H9 (cell line): ENCODE measurements at regions not wholly inside any gene's neighbourhood (a gene's known extent, or its start where the extent isn't known, plus 50 kb on each side); places are given as distances from the start of the nearest gene placed in this dataset.

Experiments used
- DNase-seq: peaks from one replicate; pipeline ENCODE4 v3.0.0-alpha.2; 2017
- H2AFZ ChIP-seq: one replicate; pipeline ENCODE4 v1.6.1; 2013; ENCODE audit warnings: mild to moderate bottlenecking, low read length, control low read depth, moderate library complexity
- H2AK5ac ChIP-seq: 2 replicates; pipeline ENCODE4 v1.6.1; 2013; ENCODE audit warnings: low read length, control low read depth, mixed read lengths; ENCODE audit not compliant: insufficient read length
- H2BK120ac ChIP-seq: one replicate; pipeline ENCODE4 v1.6.1; 2013; ENCODE audit warnings: low read depth, mild to moderate bottlenecking, low read length, control low read depth, inconsistent platforms; ENCODE audit not compliant: poor library complexity, severe bottlenecking
- H2BK12ac ChIP-seq: 2 replicates; pipeline ENCODE4 v1.6.1; 2013; ENCODE audit warnings: low read length, control low read depth, mixed read lengths, low read depth; ENCODE audit not compliant: insufficient read length
- H2BK15ac ChIP-seq: 2 replicates; pipeline ENCODE4 v1.6.1; 2013; ENCODE audit warnings: low read depth, low read length, control low read depth
- H2BK20ac ChIP-seq: one replicate; pipeline ENCODE4 v1.6.1; 2013; ENCODE audit warnings: low read depth, mild to moderate bottlenecking, low read length, control low read depth, inconsistent platforms; ENCODE audit not compliant: poor library complexity, severe bottlenecking
- H2BK5ac ChIP-seq: 2 replicates; pipeline ENCODE4 v1.6.1; 2013; ENCODE audit warnings: low read length, control low read depth, mixed read lengths; ENCODE audit not compliant: insufficient read length
- H3K14ac ChIP-seq: 2 replicates; pipeline ENCODE4 v1.6.1; 2013; ENCODE audit warnings: low read length, control low read depth; ENCODE audit not compliant: insufficient read depth
- H3K18ac ChIP-seq: 2 replicates; pipeline ENCODE4 v1.6.1; 2013; ENCODE audit warnings: low read depth, mild to moderate bottlenecking, mixed read lengths, low read length, control low read depth; ENCODE audit not compliant: insufficient read length
- H3K23ac ChIP-seq: 2 replicates; pipeline ENCODE4 v1.6.1; 2013; ENCODE audit warnings: low read length, control low read depth, mixed read lengths, low read depth; ENCODE audit not compliant: insufficient read length
- H3K23me2 ChIP-seq: 2 replicates; pipeline ENCODE4 v1.6.1; 2013; ENCODE audit warnings: low read depth, mild to moderate bottlenecking, mixed read lengths, low read length, control low read depth; ENCODE audit not compliant: insufficient read length, poor library complexity, severe bottlenecking
- H3K27ac ChIP-seq: 2 replicates; pipeline ENCODE4 v1.5.1; 2013; ENCODE audit warnings: low read length, control low read depth, mixed read lengths, low read depth; ENCODE audit not compliant: insufficient read length
- H3K27me3 ChIP-seq: 2 replicates; pipeline ENCODE4 v1.6.1; 2013; ENCODE audit warnings: low read length, control low read depth, inconsistent platforms; ENCODE audit not compliant: insufficient read depth
- H3K4ac ChIP-seq: 2 replicates; pipeline ENCODE4 v1.6.1; 2013; ENCODE audit warnings: low read depth, mild to moderate bottlenecking, control low read depth, inconsistent platforms, low read length, moderate library complexity
- H3K4me1 ChIP-seq: 2 replicates; pipeline ENCODE4 v1.6.1; 2013; ENCODE audit warnings: low read length, control low read depth, inconsistent platforms; ENCODE audit not compliant: insufficient read depth
- H3K4me2 ChIP-seq: 2 replicates; pipeline ENCODE4 v1.6.1; 2013; ENCODE audit warnings: low read length, control low read depth, mixed read lengths; ENCODE audit not compliant: insufficient read length, insufficient read depth
- H3K56ac ChIP-seq: 2 replicates; pipeline ENCODE4 v1.6.1; 2013; ENCODE audit warnings: low read depth, mild to moderate bottlenecking, mixed read lengths, low read length, control low read depth; ENCODE audit not compliant: insufficient read length
- H3K79me1 ChIP-seq: 2 replicates; pipeline ENCODE4 v1.6.1; 2013; ENCODE audit warnings: low read depth, mild to moderate bottlenecking, moderate library complexity, low read length, control low read depth, inconsistent platforms; ENCODE audit not compliant: insufficient read depth, poor library complexity, severe bottlenecking
- H3K79me2 ChIP-seq: 2 replicates; pipeline ENCODE4 v1.6.1; 2013; ENCODE audit warnings: low read length, control low read depth, inconsistent platforms; ENCODE audit not compliant: insufficient read depth
- H3K9ac ChIP-seq: 2 replicates; pipeline ENCODE4 v1.6.1; 2013; ENCODE audit warnings: low read length, control low read depth, mixed read lengths; ENCODE audit not compliant: insufficient read length; ENCODE audit errors: extremely low read depth
- H3K9me3 ChIP-seq: one replicate; pipeline ENCODE4 v1.6.1; 2013; ENCODE audit warnings: low read depth, low read length, inconsistent platforms; ENCODE audit not compliant: control insufficient read depth
- H3T11ph ChIP-seq: one replicate; pipeline ENCODE4 v1.6.1; 2013; ENCODE audit warnings: mild to moderate bottlenecking, low read length, control low read depth, inconsistent platforms
- H4K20me1 ChIP-seq: one replicate; pipeline ENCODE4 v1.6.1; 2013; ENCODE audit not compliant: control insufficient read depth, insufficient read length, insufficient read depth
- H4K5ac ChIP-seq: 2 replicates; pipeline ENCODE4 v1.6.1; 2013; ENCODE audit warnings: low read depth, mild to moderate bottlenecking, mixed read lengths, low read length, control low read depth; ENCODE audit not compliant: insufficient read length
- H4K8ac ChIP-seq: replicated peaks from 2 replicates; pipeline ENCODE4 v1.6.1; 2013; ENCODE audit warnings: low read length, control low read depth, mixed read lengths, low read depth; ENCODE audit not compliant: insufficient read length
- H4K91ac ChIP-seq: 2 replicates; pipeline ENCODE4 v1.6.1; 2013; ENCODE audit warnings: low read depth, mild to moderate bottlenecking, moderate library complexity, mixed read lengths, low read length, control low read depth; ENCODE audit not compliant: insufficient read length
- H3K27ac Mint-ChIP-seq, 3 experiments: 2 replicates in 2 of 3; 3 replicates in 1 of 3; pipeline ENCODE4 v1.8.0; 2020 to 2021; ENCODE audit warnings: mixed read lengths in 3 of 3, mild to moderate bottlenecking in 1 of 3, moderate library complexity in 1 of 3
- H3K27me3 Mint-ChIP-seq: 2 replicates; pipeline ENCODE4 v1.8.0; 2021; ENCODE audit warnings: low read depth, mild to moderate bottlenecking, moderate library complexity, mixed read lengths
- H3K36me3 Mint-ChIP-seq, 3 experiments: 2 replicates in 2 of 3; 3 replicates in 1 of 3; pipeline ENCODE4 v1.8.0; 2020 to 2021; ENCODE audit warnings: low read depth in 3 of 3, mixed read lengths in 3 of 3; ENCODE audit not compliant: insufficient read depth in 1 of 3
- H3K4me1 Mint-ChIP-seq, 2 experiments: 2 replicates each; pipeline ENCODE4 v1.8.0; 2020; ENCODE audit warnings: mixed read lengths in 2 of 2
- H3K4me3 Mint-ChIP-seq, 2 experiments: 2 replicates in 1 of 2; 3 replicates in 1 of 2; pipeline ENCODE4 v1.8.0; 2020 to 2021; ENCODE audit warnings: mild to moderate bottlenecking in 2 of 2, mixed read lengths in 2 of 2, moderate library complexity in 1 of 2
- H3K9me3 Mint-ChIP-seq, 2 experiments: 2 replicates in 1 of 2; 3 replicates in 1 of 2; pipeline ENCODE4 v1.8.0; 2020; ENCODE audit warnings: mild to moderate bottlenecking in 2 of 2, mixed read lengths in 2 of 2, moderate library complexity in 1 of 2
- WGBS: extraction: QIAGEN DNeasy Blood & Tissue Kit; methylation state at CpG from one replicate; pipeline ENCODE4 v1.1.7; 2013; ENCODE audit warnings: missing lambda C conversion rate, low lambda C conversion rate, mixed read lengths; ENCODE audit not compliant: insufficient read length; ENCODE audit errors: extremely low coverage; 5-methylcytosine and 5-hydroxymethylcytosine counted together
- TF ChIP-seq, protein P1 (sequence below): fragments of 200-600 bp; sonication (generic); conservative IDR thresholded peaks from 3 replicates; pipeline ENCODE4 v1.8.0; 2021; ENCODE audit warnings: antibody characterized with exemption, mild to moderate bottlenecking

DNA sequence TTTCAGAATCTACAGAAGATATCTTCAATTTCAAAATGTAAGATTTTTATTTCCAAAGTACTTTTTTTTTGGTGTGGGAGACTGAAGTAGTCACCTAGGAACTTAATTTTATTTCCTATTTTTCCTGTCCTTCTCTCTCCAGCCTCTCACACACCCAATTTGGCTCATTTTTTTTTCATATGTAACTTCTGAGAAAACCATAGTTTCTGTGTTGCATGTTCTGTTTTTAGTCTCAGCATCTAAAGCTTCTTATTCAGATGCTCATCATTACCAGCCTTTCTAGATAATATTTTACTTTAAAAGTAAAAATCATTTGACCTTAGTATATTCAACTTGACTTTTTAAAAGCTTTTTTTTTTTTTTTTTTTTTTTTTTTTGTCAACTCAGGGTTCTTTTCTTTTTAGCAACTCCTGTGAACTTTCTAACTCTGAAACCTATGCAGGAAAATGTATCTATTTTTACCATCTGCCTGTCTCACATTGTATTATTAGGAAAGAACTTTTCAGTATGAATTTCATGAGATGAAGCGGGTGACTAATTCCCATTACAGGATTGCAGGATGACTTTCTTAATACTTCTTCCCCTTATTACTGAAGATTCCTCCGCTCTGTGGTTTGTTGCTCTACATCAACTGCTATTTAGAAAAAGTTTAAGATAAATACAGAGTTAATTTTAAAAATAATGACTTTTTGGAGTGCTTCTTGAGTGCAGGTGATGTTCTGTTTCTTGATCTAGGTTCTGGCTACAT is 73.6 kb upstream of the LSM8 start:
- Histone ChIP-seq H3K27me3 (no peaks in the 10 kb centered on the region), H3K9me3 (no peaks in the 10 kb centered on the region), H2AK5ac (no peak overlapping the region), H3K14ac (no peak overlapping the region), H4K20me1 (no peaks in the 10 kb centered on the region), H3K4ac (no peak overlapping the region), H4K5ac (no peak overlapping the region), H3K27ac (no peak overlapping the region), H3K18ac (no peak overlapping the region), H3K79me1 (no peaks in the 10 kb centered on the region), H2BK20ac (no peak overlapping the region), H2BK15ac (no peak overlapping the region), H4K8ac (no peak overlapping the region), H3K4me1 (no peaks in the 10 kb centered on the region), H3K23ac (no peak overlapping the region), H2BK12ac (no peak overlapping the region), H2AFZ (no peak overlapping the region), H2BK120ac (no peak overlapping the region), H4K91ac (no peak overlapping the region), H3K56ac (no peak overlapping the region), H3T11ph (no peak overlapping the region), H3K79me2 (no peaks in the 10 kb centered on the region), H2BK5ac (no peak overlapping the region), H3K9ac (no peak overlapping the region), H3K4me2 (no peak overlapping the region), H3K23me2 (no peaks in the 10 kb centered on the region)
- no peak overlapping the region for H3K4me3 Mint-ChIP-seq
- WGBS: no CpG with 5 or more reads among the region's 2 CpGs
- H3K4me1 Mint-ChIP-seq: no peaks in the 10 kb centered on the region
- TF ChIP-seq, protein P1, sequence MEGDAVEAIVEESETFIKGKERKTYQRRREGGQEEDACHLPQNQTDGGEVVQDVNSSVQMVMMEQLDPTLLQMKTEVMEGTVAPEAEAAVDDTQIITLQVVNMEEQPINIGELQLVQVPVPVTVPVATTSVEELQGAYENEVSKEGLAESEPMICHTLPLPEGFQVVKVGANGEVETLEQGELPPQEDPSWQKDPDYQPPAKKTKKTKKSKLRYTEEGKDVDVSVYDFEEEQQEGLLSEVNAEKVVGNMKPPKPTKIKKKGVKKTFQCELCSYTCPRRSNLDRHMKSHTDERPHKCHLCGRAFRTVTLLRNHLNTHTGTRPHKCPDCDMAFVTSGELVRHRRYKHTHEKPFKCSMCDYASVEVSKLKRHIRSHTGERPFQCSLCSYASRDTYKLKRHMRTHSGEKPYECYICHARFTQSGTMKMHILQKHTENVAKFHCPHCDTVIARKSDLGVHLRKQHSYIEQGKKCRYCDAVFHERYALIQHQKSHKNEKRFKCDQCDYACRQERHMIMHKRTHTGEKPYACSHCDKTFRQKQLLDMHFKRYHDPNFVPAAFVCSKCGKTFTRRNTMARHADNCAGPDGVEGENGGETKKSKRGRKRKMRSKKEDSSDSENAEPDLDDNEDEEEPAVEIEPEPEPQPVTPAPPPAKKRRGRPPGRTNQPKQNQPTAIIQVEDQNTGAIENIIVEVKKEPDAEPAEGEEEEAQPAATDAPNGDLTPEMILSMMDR: no peak
- H3K27ac Mint-ChIP-seq: no peak overlapping the region
- peaks cover 0 to 10% (median 9%) of the 10 kb centered on the region in 3 experiments; a peak in 4 of 7 replicates for H3K36me3 Mint-ChIP-seq
- H3K27me3 Mint-ChIP-seq: no peaks in the 10 kb centered on the region; the same call in 1 of the 2 replicates
- peaks cover 13 to 16% of the 10 kb centered on the region in 2 experiments for H3K9me3 Mint-ChIP-seq
- DNase-seq: no peak
